SKM-1 treated with dmso at 0.1 percent for 144 hours (cell line): ENCODE measurements at regions not wholly inside any gene's neighbourhood (a gene's known extent, or its start where the extent isn't known, plus 50 kb on each side); places are given as distances from the start of the nearest gene placed in this dataset.
A peak's percentile ranks its signal among the peaks of the same experiment; 100 is the strongest.

Experiments
- DNase-seq: peaks from one replicate; lab custom pipeline; 2025; ENCODE audit not compliant: unreplicated experiment; lab: John Stamatoyannopoulos, UW

GRCh38 chr13:107222597-107222996 is 654.7 kb upstream of the ARGLU1 start:
- no peak for DNase-seq

- no peak for DNase-seq
These were observed 652.3 kb upstream of the ARGLU1 start for GRCh38 chr13:107220245-107220644.

- DNase-seq, result no peak
These were observed 649.3 kb upstream of the ARGLU1 start for GRCh38 chr13:107217251-107217650.

GRCh38 chr13:107216046-107216755 is 648.3 kb upstream of the ARGLU1 start:
- no peak for DNase-seq

GRCh38 chr13:107211073-107211472 is 643.1 kb upstream of the ARGLU1 start:
- DNase-seq, result peak; percentile 47

GRCh38 chr13:107210723-107211030 is 642.7 kb upstream of the ARGLU1 start:
- no peak for DNase-seq

- DNase-seq, result no peak
These were observed 642.1 kb upstream of the ARGLU1 start for GRCh38 chr13:107209824-107210722.

- DNase-seq, result no peak
These were observed 641.0 kb upstream of the ARGLU1 start for GRCh38 chr13:107208889-107209288.

GRCh38 chr13:107205318-107206104 is 637.6 kb upstream of the ARGLU1 start:
- DNase-seq, result peak; percentile 49

- peak; percentile 8 for DNase-seq
These were observed 635.4 kb upstream of the ARGLU1 start for GRCh38 chr13:107203146-107203847.

- DNase-seq, result no peak
These were observed 634.6 kb upstream of the ARGLU1 start for GRCh38 chr13:107202371-107203023.

- no peak for DNase-seq
These were observed 632.6 kb upstream of the ARGLU1 start for GRCh38 chr13:107200491-107200890.

- no peak for DNase-seq
These were observed 624.4 kb upstream of the ARGLU1 start for GRCh38 chr13:107192289-107192688.

GRCh38 chr13:107190065-107190464 is 622.1 kb upstream of the ARGLU1 start:
- no peak for DNase-seq

- DNase-seq, result no peak
These were observed 618.0 kb upstream of the ARGLU1 start for GRCh38 chr13:107185889-107186288.

- DNase-seq, result no peak
These were observed 602.5 kb upstream of the ARGLU1 start for GRCh38 chr13:107170270-107170931.

GRCh38 chr13:107157271-107157670 is 589.3 kb upstream of the ARGLU1 start:
- DNase-seq, result no peak

- DNase-seq, result no peak
These were observed 576.5 kb upstream of the ARGLU1 start for GRCh38 chr13:107144432-107144831.

GRCh38 chr13:107141767-107142166 is 573.8 kb upstream of the ARGLU1 start:
- DNase-seq, result no peak

- DNase-seq, result no peak
These were observed 571.1 kb upstream of the ARGLU1 start for GRCh38 chr13:107139006-107139405.
